ENCODE measurements at regions not wholly inside any gene's neighbourhood (a gene's known extent, or its start where the extent isn't known, plus 50 kb on each side); places are given as distances from the start of the nearest gene placed in this dataset.

- in situ Hi-C loops (cut with MboI; ENCODE audit: low sequenced_read_pairs in 4 of 4): no loop called here
- no peak for DNase-seq
Observed at GRCh38 chr5:51275428-51275827, 107.8 kb upstream of the ISL1 start.

DNA sequence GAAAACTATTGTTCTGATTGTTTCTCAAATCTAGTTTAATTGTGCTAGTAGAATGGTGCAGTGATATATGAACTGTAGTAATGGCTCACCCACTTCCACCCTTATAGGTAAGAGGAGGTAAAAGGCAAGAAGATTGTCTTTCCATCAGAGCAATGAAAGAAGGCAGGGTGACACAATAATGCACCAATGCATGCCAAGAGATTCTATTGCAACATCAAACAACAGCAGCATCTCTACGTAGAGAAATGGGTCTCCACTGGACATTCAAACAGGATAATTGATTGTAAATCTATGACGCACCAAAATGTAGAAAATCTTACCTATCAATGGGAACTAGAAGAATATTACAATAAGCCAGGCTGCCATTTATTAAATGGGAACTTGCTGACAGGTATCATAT is 107.0 kb upstream of the ISL1 start:
- ATAC-seq: no peak

More at GRCh38 chr5:51275428-51275827, 107.8 kb upstream of the ISL1 start:
- Histone ChIP-seq H3K27ac (no peak overlapping the region), H3K36me3 (no peaks in the 10 kb centered on the region), H3K4me1 (no peaks in the 10 kb centered on the region), H3K27me3 (no peaks in the 10 kb centered on the region), H3K4me3 (no peak overlapping the region), H3K9me3 (no peaks in the 10 kb centered on the region)
- ATAC-seq: no peak
- TF ChIP-seq CTCF (IDR thresholded peaks at IDR 0.05 in 4 of 5, conservative IDR thresholded peaks at IDR 0.05 in 1 of 5) (no peak), POLR2A (IDR thresholded peaks at IDR 0.05) (no peak)
- intact Hi-C loops (cut with DNase I; ENCODE audit: low total_unique reads): no loop called here

DNA sequence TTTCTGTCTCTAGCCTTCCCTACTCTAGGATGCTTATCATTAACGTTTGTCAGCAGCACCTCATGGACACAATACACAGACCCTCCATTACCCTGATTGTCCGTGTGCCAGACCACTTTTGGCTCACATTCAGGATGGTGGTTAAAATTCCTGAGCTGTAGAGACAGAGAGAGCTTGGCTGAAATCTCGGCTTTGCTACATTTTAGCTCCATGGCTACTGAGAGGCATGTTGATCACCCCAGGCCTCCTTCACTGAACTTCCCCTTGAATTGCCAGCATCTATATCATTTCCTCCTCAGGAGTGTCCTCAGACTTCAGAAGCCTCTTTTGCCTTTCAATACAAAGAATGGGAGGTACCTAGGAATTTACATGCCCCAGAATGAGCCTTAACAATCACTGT is 104.7 kb upstream of the ISL1 start:
- H3K27ac ChIP-seq: no peak overlapping the region
- in situ Hi-C loops (cut with MboI; ENCODE audit: low sequenced_read_pairs in 4 of 4): no loop called here
- no peaks in the 10 kb centered on the region for H3K4me1 ChIP-seq
- no peak overlapping the region for H3K4me3 ChIP-seq
- no peaks in the 10 kb centered on the region for H3K36me3 ChIP-seq
- ATAC-seq: no peak
- intact Hi-C loops (cut with DNase I; ENCODE audit: low total_unique reads): no loop called here
- TF ChIP-seq POLR2A (IDR thresholded peaks at IDR 0.05) (no peak), CTCF (IDR thresholded peaks at IDR 0.05 in 4 of 5, conservative IDR thresholded peaks at IDR 0.05 in 1 of 5) (no peak)
- no peaks in the 10 kb centered on the region for H3K27me3 ChIP-seq
- no peak for DNase-seq
- no peaks in the 10 kb centered on the region for H3K9me3 ChIP-seq

More for the DNA sequence above, 107.0 kb upstream of the ISL1 start:
- Histone ChIP-seq H3K27me3 (no peaks in the 10 kb centered on the region), H3K9me3 (no peaks in the 10 kb centered on the region), H3K4me1 (no peaks in the 10 kb centered on the region), H3K4me3 (no peak overlapping the region), H3K36me3 (no peaks in the 10 kb centered on the region), H3K27ac (no peak overlapping the region)
- no peak for TF ChIP-seq POLR2A (IDR thresholded peaks at IDR 0.05)
- TF ChIP-seq CTCF (IDR thresholded peaks at IDR 0.05 in 4 of 5, conservative IDR thresholded peaks at IDR 0.05 in 1 of 5): no peak
- no peak for DNase-seq
- intact Hi-C loops (cut with DNase I; ENCODE audit: low total_unique reads): no loop called here
- in situ Hi-C loops (cut with MboI; ENCODE audit: low sequenced_read_pairs in 4 of 4): no loop called here

GRCh38 chr5:51279983-51280706 is 103.1 kb upstream of the ISL1 start:
- no peak for DNase-seq
- Histone ChIP-seq H3K4me3 (no peak overlapping the region), H3K27me3 (no peaks in the 10 kb centered on the region), H3K27ac (no peak overlapping the region), H3K36me3 (no peaks in the 10 kb centered on the region), H3K9me3 (no peaks in the 10 kb centered on the region), H3K4me1 (no peaks in the 10 kb centered on the region)
- in situ Hi-C loops (cut with MboI; ENCODE audit: low sequenced_read_pairs in 4 of 4) (no loop called here), intact Hi-C loops (cut with DNase I; ENCODE audit: low total_unique reads) (no loop called here)
- ATAC-seq: no peak
- no peak for TF ChIP-seq POLR2A (IDR thresholded peaks at IDR 0.05)

DNA sequence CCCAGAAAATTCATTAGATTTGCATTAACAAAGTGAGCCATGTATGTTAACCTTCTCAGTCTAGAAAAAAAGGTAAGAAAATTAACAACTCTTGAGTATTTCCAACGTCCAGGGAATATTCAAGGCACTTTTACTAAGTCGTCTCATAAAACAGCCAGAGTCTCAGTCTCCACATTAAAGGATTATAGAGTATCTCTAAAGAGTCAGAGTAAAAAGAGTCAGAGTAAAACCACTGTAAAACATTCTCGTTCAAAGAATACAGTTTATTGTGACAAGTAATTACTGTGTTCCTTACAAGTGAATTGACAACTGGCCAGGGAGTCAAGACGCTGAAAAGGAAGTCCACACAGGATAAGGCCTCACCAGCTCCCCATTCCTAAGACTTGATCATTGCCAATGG is 97.2 kb upstream of the ISL1 start:
- no peak for DNase-seq
- Histone ChIP-seq H3K27me3 (no peaks in the 10 kb centered on the region), H3K9me3 (no peaks in the 10 kb centered on the region), H3K36me3 (no peaks in the 10 kb centered on the region), H3K4me3 (no peak overlapping the region), H3K27ac (no peak overlapping the region), H3K4me1 (no peaks in the 10 kb centered on the region)
- in situ Hi-C loops (cut with MboI; ENCODE audit: low sequenced_read_pairs in 4 of 4) (no loop called here), intact Hi-C loops (cut with DNase I; ENCODE audit: low total_unique reads) (no loop called here)
- ATAC-seq: no peak
- no peak for TF ChIP-seq POLR2A (IDR thresholded peaks at IDR 0.05)

DNA sequence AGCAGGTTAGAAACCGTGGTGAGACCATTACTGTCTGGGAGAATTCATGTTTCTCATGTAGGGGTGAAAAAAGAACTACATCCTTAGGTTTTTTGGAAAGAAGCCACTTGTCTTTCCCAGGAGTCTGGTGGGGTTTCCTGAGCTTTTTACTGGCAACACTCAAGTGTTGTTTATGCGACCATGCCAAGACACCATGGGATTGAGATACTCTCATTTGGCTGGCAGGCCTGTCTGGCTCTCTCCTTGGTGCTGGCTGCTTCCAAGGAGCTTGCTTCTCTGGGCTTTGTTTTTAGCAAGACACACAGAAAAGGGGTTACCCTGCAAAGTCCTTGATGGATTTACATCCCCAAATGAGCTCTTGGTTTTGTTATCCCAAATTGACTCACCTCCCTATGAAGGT is 80.9 kb upstream of the ISL1 start:
- Histone ChIP-seq H3K27ac (no peak overlapping the region), H3K4me1 (no peaks in the 10 kb centered on the region), H3K4me3 (no peak overlapping the region), H3K9me3 (no peaks in the 10 kb centered on the region), H3K36me3 (no peaks in the 10 kb centered on the region), H3K27me3 (no peaks in the 10 kb centered on the region)
- ATAC-seq: no peak
- TF ChIP-seq CTCF (IDR thresholded peaks at IDR 0.05 in 4 of 5, conservative IDR thresholded peaks at IDR 0.05 in 1 of 5): no peak
- TF ChIP-seq POLR2A (IDR thresholded peaks at IDR 0.05): no peak
- DNase-seq: no peak
- intact Hi-C loops (cut with DNase I; ENCODE audit: low total_unique reads) (no loop called here), in situ Hi-C loops (cut with MboI; ENCODE audit: low sequenced_read_pairs in 4 of 4) (no loop called here)

Measured in gastrocnemius medialis (tissue), 4 donors.